Heart left ventricle (tissue), 13 donors: ENCODE measurements at regions not wholly inside any gene's neighbourhood (a gene's known extent, or its start where the extent isn't known, plus 50 kb on each side); places are given as distances from the start of the nearest gene placed in this dataset.

Source experiments
- POLR2A ChIP-seq, 2 donors: fragments of 450-650 bp; IDR thresholded peaks; one replicate each; pipeline ENCODE4 v1.6.1; 2017; ENCODE audit warnings: antibody characterized with exemption in 2 of 2, mild to moderate bottlenecking in 2 of 2, moderate library complexity in 2 of 2
- TF ChIP-seq, protein P1 (sequence below), 12 donors: fragments of 200-600 bp; sonication (generic) in 4 of 12; IDR thresholded peaks; one replicate each; pipeline versions ENCODE4 v1.5.0 to v1.8.0; 2018 to 2022; ENCODE audit warnings: antibody characterized with exemption in 12 of 12, mild to moderate bottlenecking in 5 of 12
- donor health status: ischemic (EF 13 %, LVEDD 7.1; RV severe dilation, severe dysfunction).
- donor health status: DM: no; HTN: yes; CAD: no.
- donor health status: DM: no; HTN: no; CAD: no.
- donor health status: ischemic (EF 25% LVEDD 6.9; RV normal size, moderate dysfunction).
- donor health status: ischemic (EF 25% LVEDD 5.7; RV mildly dilated, moderate dysfunction).
- donor health status: ischemic (EF 35%, LVEDD 5.7; RV mildly dilated, moderate dysfunction).
- donor health status: nonischemic (EF 11% LVEDD 7.7; RV severe dilation, severe dysfunction).
- donor health status: DM: yes; HTN: yes; CAD: no.
- donor health status: PGD.
- donor health status: ischemic (EF 29% LVEDD 5.4; RV normal size, mild dysfunction).
- donor health status: nonischemic (EF 23%, LVEDD 6.1; RV moderate dilation, normal function).

DNA sequence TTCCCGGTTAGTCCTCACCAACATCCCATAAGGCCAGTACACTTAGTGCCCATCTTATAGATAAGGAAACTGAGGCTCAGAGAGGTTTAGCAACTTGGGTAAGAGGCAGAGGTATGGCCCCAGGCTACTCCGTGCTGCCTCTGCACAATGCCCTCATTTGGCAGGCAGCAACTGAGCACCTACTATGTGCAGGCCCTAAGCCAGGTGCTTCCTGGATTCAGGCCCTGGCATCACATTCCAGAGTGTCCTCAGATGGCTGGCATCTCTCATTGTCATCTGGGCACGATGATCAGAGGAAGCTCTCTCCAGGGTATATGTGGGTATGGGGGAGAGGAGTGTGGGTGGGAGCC is 53.8 kb upstream of the PSD2 start:
- TF ChIP-seq, protein P1, sequence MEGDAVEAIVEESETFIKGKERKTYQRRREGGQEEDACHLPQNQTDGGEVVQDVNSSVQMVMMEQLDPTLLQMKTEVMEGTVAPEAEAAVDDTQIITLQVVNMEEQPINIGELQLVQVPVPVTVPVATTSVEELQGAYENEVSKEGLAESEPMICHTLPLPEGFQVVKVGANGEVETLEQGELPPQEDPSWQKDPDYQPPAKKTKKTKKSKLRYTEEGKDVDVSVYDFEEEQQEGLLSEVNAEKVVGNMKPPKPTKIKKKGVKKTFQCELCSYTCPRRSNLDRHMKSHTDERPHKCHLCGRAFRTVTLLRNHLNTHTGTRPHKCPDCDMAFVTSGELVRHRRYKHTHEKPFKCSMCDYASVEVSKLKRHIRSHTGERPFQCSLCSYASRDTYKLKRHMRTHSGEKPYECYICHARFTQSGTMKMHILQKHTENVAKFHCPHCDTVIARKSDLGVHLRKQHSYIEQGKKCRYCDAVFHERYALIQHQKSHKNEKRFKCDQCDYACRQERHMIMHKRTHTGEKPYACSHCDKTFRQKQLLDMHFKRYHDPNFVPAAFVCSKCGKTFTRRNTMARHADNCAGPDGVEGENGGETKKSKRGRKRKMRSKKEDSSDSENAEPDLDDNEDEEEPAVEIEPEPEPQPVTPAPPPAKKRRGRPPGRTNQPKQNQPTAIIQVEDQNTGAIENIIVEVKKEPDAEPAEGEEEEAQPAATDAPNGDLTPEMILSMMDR (IDR thresholded peaks at IDR 0.05) = no peak
- TF ChIP-seq POLR2A (IDR thresholded peaks at IDR 0.05) = no peak
